ENCODE measurements at regions not wholly inside any gene's neighbourhood (a gene's known extent, or its start where the extent isn't known, plus 50 kb on each side); places are given as distances from the start of the nearest gene placed in this dataset.

- TF ChIP-seq CTCF (IDR thresholded peaks at IDR 0.05), result no peak
- no peak for TF ChIP-seq EZH2phosphoT487 (IDR thresholded peaks at IDR 0.05)
Observed at GRCh38 chr3:54065140-54065539, 57.2 kb upstream of the CACNA2D3 start.
